Osteoblast (primary cell): ENCODE measurements at regions not wholly inside any gene's neighbourhood (a gene's known extent, or its start where the extent isn't known, plus 50 kb on each side); places are given as distances from the start of the nearest gene placed in this dataset.

ENCODE experiments used
- DNase-seq: peaks from one replicate; pipeline ENCODE4 v3.0.0; 2011; ENCODE audit warnings: low spot score, mixed read lengths; ENCODE audit not compliant: insufficient read length; ENCODE audit errors: missing footprints
- H2AFZ ChIP-seq: 2 replicates; pipeline ENCODE4 v1.6.0; 2011; ENCODE audit warnings: mild to moderate bottlenecking, low read length
- H3K27ac ChIP-seq: 2 replicates; pipeline ENCODE4 v1.5.1; 2011; ENCODE audit warnings: mild to moderate bottlenecking, low read depth, low read length, moderate library complexity
- H3K27me3 ChIP-seq: 2 replicates; pipeline ENCODE4 v1.6.0; 2012; ENCODE audit warnings: mild to moderate bottlenecking, control low read depth, inconsistent platforms, low read length, moderate library complexity; ENCODE audit not compliant: insufficient read depth
- H3K36me3 ChIP-seq: 2 replicates; pipeline ENCODE4 v1.5.1; 2011; ENCODE audit warnings: mild to moderate bottlenecking, low read length, control low read depth, moderate library complexity; ENCODE audit not compliant: insufficient read depth
- H3K4me1 ChIP-seq: 2 replicates; pipeline ENCODE4 v1.5.1; 2011; ENCODE audit warnings: mild to moderate bottlenecking, low read length, control low read depth, moderate library complexity; ENCODE audit not compliant: insufficient read depth
- H3K4me2 ChIP-seq: 2 replicates; pipeline ENCODE4 v1.6.0; 2011; ENCODE audit warnings: mild to moderate bottlenecking, low read length; ENCODE audit not compliant: insufficient read depth
- H3K4me3 ChIP-seq: fragments of 200-600 bp; sonication (generic); 3 replicates; pipeline ENCODE4 v1.5.1; 2012; ENCODE audit warnings: mild to moderate bottlenecking, low read length, inconsistent platforms; ENCODE audit not compliant: insufficient read depth
- H3K79me2 ChIP-seq: 2 replicates; pipeline ENCODE4 v1.6.0; 2012; ENCODE audit warnings: mild to moderate bottlenecking, low read length, control low read depth, inconsistent platforms; ENCODE audit not compliant: insufficient read depth
- H3K9me3 ChIP-seq: 2 replicates; pipeline ENCODE4 v1.5.1; 2011; ENCODE audit warnings: low read depth, low read length, control low read depth
- H4K20me1 ChIP-seq: 2 replicates; pipeline ENCODE4 v1.6.0; 2012; ENCODE audit warnings: mild to moderate bottlenecking, low read length, control low read depth; ENCODE audit not compliant: insufficient read depth
- CTCF ChIP-seq: IDR thresholded peaks from 2 replicates; pipeline ENCODE4 v1.5.1; 2011; ENCODE audit warnings: mild to moderate bottlenecking, low read depth, low read length, moderate library complexity; ENCODE audit errors: extremely low read depth

GRCh38 chr6:121897337-121897760 lies 461.9 kb downstream of the GJA1 start:
- peak overlapping the region; percentile 20 for H2AFZ ChIP-seq
- H3K79me2 ChIP-seq, result no peaks in the 10 kb centered on the region
- H3K9me3 ChIP-seq, result no peaks in the 10 kb centered on the region
- TF ChIP-seq CTCF, result no peak
- H3K4me1 ChIP-seq, result peaks cover 6% of the 10 kb centered on the region
- no peak overlapping the region for H3K27ac ChIP-seq
- H3K36me3 ChIP-seq, result no peaks in the 10 kb centered on the region
- DNase-seq, result no peak
- no peak overlapping the region for H3K4me2 ChIP-seq
- no peaks in the 10 kb centered on the region for H4K20me1 ChIP-seq
- H3K27me3 ChIP-seq, result no peaks in the 10 kb centered on the region
- no peak overlapping the region for H3K4me3 ChIP-seq

- H3K4me1 ChIP-seq, result peaks cover 4% of the 10 kb centered on the region
- no peak overlapping the region for H3K27ac ChIP-seq
- no peak overlapping the region for H3K4me3 ChIP-seq
- H3K4me2 ChIP-seq, result no peak overlapping the region
- no peaks in the 10 kb centered on the region for H3K27me3 ChIP-seq
- H3K79me2 ChIP-seq, result no peaks in the 10 kb centered on the region
- no peak overlapping the region for H2AFZ ChIP-seq
- TF ChIP-seq CTCF, result no peak
- H3K36me3 ChIP-seq, result no peaks in the 10 kb centered on the region
- no peaks in the 10 kb centered on the region for H3K9me3 ChIP-seq
- H4K20me1 ChIP-seq, result no peaks in the 10 kb centered on the region
- DNase-seq, result no peak
Measured at GRCh38 chr6:121901432-121901831, 466.0 kb downstream of the GJA1 start.

GRCh38 chr6:121904559-121904958 lies 469.1 kb downstream of the GJA1 start:
- Histone ChIP-seq H3K4me1 (no peaks in the 10 kb centered on the region), H3K9me3 (no peaks in the 10 kb centered on the region), H2AFZ (no peak overlapping the region), H3K4me3 (no peak overlapping the region), H3K27ac (no peak overlapping the region), H3K36me3 (no peaks in the 10 kb centered on the region), H3K79me2 (no peaks in the 10 kb centered on the region), H3K4me2 (no peak overlapping the region), H3K27me3 (no peaks in the 10 kb centered on the region), H4K20me1 (no peaks in the 10 kb centered on the region)
- no peak for TF ChIP-seq CTCF
- no peak for DNase-seq

- Histone ChIP-seq H3K4me1 (no peaks in the 10 kb centered on the region), H3K36me3 (no peaks in the 10 kb centered on the region), H3K27me3 (no peaks in the 10 kb centered on the region), H2AFZ (no peak overlapping the region), H3K79me2 (no peaks in the 10 kb centered on the region), H3K27ac (no peak overlapping the region), H3K4me2 (no peak overlapping the region), H4K20me1 (no peaks in the 10 kb centered on the region), H3K4me3 (no peak overlapping the region), H3K9me3 (no peaks in the 10 kb centered on the region)
- no peak for DNase-seq
- TF ChIP-seq CTCF, result no peak
Measured at GRCh38 chr6:121912905-121913304, 477.5 kb downstream of the GJA1 start.
